IPS-NIHi7 (cell line): ENCODE measurements at regions not wholly inside any gene's neighbourhood (a gene's known extent, or its start where the extent isn't known, plus 50 kb on each side); places are given as distances from the start of the nearest gene placed in this dataset.

Experiments used
- DNase-seq: peaks from one replicate; pipeline ENCODE4 v3.0.0; 2012; ENCODE audit warnings: mixed read lengths; ENCODE audit errors: extremely low spot score

DNA sequence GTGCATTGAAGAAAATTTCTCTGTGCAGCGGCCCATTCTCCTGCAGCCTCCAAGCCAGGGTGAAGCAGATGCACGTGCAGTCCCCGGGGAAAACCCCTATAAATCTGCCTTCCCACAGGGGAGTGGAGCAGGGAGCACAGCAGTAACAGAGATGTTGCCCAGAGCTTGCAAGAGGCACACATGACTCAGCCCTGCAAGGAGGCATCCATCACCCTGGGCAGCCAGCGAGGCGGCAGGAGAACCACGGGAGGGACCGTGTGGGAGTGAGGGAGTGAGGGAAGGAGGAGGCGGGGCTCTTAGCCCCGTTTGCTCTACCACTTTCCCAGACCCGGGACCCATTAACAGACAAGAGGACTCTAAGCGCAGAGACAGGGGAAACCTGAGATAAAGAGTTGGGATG lies 96.2 kb upstream of the ARAP3 start:
- peak; percentile 68 for DNase-seq

DNA sequence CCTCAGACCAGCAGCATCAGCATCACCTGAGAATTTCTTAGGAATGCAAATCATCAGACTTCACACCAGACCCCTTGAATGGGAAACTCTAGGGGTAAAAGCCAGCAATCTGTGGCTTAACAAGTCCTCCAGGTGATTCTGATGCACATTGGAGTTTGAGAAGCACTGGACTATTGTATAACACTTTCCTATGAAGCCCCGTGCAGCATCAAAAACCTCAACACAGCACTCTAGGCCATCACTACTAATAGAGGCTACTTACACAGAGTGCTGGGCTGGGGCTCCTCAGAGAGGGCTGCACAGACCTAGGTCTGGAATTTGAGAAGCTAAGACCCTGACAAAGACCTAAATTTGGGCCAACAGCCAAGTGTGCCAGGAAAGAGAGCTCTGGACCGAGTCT lies 95.7 kb upstream of the ARAP3 start:
- no peak for DNase-seq

DNA sequence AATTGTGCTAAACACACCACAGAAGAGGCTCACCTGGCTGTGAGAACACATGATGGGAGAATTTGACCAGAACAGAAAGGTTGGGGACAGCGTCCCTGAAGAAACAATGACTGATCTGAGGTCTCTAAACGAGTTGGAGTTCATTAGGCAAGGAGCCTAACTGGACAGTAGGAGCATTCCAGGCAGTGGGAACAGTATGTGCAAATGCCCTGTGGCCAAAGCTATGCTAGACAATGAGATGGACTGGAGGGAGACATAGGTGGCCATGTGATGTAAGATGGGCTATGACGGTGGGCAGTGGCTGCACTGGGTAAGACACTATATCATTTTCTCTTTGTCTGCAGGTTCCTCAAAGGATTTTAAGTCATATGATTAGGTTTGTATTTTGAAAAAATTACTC lies 95.1 kb upstream of the ARAP3 start:
- no peak for DNase-seq

DNA sequence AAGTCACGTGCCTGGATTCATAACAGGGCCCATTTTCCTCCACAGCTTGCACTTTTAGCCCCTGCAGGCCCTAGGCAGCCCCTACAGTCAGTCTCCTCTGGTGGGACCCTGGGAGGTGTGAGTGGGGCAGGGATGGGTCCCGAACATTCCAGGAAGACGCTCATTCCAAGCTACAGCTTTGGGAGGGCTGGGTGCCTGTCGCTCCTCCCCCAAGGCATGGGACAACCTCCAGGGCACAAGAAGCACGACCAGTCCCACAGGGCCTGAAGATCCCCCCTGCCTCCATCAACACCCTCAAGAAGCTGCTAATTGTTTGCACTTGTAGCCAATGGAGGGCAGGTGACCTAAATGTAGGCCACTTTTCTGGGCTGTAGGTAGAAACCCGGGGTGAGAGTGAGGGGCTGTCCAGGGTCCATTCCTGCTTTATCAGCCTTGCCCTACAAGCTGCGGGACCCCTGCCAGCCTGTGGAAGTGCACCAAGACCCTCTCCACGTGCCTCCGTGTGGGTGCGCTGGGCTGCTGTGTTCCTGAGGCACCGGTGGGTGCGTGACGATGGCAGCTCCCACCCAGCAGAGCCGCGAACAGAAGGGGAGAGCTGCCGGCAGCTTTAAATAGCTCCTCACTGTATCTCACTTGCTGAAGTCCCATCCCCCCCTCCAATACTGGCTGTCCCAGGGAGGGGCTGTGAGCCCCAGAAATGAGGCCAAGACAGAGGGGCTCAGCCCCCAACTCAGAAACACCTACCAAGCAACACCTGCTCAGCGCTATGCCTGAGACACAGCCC lies 91.9 kb upstream of the ARAP3 start:
- DNase-seq = no peak

DNA sequence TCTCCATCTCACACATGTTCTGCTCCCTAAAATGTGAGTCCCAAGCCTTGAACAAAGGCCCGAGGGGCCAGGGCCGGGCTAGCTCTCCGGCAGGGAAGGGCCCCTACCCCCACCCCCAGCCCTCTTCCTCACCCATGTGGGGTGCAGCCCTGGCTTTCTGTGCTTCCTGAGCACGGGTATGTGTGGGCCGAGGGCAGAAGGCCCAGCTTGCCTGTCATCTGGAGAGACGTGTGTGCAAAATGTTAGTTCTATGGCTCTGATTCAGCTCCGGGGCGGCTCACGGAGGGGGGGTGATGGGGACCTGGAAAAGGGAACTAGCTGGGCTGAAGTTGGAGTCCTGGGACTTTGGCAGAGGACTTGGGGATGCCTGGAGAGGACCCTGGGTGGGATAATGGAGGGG lies 90.3 kb upstream of the ARAP3 start:
- DNase-seq = no peak

DNA sequence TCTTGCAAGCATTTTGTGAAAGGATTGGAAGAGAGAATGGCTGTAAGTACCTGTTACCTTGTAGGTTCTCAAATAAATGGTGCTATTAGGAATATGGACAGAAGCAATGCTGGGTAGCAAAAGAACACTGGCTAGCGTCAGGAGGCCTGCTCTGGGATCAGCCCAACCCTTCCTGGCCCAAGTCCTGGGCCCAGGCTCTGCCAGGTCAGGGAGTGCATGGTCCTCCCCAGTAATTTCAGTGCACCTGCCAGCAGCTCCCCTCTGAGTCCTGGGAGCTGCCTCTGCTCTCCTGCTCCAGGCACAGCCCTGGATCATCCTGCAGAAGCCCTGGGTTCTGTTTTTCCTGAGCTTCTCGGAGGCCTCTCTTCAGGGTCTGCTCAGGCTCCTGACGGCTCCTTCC lies 89.5 kb upstream of the ARAP3 start:
- no peak for DNase-seq

DNA sequence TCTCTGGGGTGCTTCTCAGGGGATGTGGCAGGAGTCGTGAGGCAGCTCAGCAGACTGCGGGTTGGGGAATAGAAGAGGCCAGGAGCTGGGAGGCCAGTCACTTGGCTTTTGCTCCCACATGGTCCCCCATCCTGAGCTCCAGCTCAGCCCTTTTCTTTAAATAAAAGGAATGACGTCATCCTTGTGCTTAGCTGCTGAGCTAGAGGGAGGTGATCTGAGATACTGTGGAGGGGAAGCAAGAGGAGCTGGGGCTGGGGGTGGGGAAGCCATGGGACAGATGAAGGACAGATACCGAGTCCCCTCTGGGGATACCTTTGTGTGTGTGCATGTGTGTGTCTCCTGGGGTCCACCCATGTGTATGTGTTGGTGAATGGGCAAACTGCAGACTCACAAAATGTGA lies 89.0 kb upstream of the ARAP3 start:
- DNase-seq = no peak

DNA sequence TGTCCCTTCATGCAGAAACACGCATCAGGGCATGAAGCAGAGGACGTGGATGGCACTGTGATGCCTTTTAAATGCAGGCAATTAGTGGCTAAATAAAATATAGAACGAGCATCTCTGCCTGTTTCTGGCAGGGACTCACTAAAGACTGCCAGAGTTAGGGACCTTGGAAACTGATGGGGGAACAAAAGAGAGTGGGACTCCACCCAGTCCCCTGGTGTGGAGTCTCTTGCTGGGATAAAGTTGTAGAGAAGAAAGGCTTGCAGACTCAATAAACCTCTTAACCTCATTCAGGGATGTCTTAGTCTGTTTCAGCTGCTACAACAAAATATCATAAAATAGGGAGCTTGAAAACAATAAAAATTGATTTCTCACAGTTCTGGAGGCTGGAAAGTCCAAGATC lies 87.6 kb upstream of the ARAP3 start:
- DNase-seq = no peak

DNA sequence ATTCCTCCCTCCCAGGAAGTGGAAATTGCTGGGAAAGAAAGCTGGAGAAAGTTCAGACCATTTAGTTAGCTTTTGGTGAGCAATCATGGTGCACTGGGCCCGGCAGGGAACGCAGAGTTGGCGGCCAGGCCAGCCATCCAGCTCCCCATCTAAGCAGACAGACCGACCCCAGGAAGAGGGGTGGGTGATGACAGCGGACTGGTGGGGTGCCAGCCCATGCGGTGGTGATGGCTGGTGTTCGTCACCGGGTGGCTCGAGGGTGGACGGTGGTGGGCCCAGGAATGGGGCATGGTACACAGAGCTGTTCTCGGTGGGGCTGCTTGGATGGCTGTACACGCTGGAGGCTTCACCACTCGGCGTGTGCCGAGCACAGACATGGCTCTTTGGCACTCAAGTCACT lies 85.6 kb upstream of the ARAP3 start:
- DNase-seq = no peak

DNA sequence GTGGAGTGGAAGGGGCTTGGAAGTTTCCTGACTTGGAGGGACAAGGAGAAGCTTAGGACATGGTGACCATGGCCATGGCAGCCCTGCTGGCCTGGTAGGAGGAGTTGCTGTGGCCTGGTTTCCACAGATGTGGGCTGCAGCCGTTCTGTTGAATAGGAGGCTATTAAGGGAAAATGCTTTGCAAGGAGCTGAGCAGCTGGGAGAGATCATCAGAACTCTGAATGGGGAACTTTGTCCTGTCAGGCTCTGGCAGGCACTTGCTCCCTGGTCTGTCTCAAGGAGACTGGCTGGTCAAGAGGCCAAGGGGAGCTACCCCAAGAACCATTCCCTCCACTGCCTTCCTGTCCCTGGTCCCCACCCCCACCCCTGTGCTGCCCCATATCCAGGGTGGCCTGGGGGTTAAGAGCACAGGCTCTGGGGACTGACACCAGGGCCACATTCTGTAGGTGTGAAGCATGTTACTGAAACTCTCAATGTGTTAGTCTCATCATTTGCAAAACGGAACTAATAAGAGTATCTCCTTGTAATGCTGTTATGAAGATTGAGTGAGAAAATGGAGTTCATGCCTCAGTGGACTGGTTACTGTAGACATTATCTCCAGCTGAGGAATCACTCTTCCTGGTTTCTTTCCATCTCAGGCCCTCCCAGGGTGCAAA lies 84.0 kb upstream of the ARAP3 start:
- no peak for DNase-seq

DNA sequence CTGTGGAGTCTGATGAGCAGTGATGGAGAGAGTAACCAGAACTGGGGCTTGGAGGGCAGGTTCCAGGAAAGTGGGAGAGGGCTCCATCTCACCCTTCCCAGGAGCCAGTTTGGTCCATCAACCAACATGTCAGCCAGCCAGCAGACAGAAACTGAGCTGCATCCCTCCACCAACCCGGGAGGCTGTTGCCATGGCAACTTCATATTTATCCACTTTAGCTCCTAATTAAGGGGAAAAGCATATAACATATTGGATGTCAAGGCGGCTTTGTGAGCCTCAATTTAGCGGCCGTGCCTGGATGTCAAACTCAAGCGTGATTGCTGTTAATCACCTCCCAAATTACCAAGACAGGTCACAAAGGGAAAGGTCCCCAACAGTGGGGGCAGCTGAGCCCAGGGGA lies 81.5 kb upstream of the ARAP3 start:
- no peak for DNase-seq

DNA sequence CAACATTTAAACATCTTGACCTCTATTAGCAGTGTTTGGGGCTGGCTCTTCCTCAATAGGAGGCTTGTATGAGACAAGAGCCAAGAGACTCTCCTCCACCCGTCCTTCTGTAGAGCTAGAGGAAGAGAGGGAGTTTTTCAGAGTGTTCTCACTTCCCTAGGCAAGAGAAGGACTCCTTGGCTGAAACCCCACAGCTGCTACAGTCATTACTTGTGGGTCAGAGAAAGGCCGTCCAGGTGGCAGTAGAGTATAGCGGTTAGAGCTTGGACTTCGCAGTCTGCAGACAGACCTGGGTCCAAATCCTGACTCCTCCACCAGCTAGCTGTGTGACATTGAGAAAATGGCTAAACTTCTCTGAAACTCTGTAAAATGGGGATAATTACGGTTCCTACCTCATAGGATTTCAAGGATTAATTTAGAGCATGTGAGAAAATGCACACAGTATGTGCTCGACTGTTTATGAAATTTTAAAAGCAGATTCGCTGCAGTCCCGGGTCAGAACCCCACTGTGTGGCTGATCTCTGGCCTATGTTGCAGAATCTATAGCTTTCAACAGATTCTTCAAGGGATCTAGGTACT lies 80.8 kb upstream of the ARAP3 start:
- DNase-seq = no peak

DNA sequence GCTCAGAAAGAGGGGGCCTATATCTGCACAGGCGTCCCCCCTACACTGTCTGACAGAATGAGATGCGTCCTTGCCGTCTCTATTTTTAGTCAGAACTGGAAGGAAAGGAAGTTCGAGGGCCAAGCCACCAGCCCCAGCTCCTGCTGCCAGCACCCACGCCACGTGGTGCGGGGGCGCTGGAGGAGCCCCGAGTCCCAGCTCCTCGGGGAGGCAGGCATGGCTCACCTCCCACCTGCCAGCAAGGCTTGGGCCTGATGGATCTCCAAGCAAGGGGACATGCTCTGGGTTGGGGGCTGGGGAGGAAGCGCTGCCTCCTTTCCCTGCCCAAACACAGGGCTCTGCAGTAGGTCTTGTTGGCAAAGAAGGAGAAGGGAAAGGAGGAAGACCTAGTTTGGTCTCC lies 80.3 kb upstream of the ARAP3 start:
- DNase-seq = no peak

DNA sequence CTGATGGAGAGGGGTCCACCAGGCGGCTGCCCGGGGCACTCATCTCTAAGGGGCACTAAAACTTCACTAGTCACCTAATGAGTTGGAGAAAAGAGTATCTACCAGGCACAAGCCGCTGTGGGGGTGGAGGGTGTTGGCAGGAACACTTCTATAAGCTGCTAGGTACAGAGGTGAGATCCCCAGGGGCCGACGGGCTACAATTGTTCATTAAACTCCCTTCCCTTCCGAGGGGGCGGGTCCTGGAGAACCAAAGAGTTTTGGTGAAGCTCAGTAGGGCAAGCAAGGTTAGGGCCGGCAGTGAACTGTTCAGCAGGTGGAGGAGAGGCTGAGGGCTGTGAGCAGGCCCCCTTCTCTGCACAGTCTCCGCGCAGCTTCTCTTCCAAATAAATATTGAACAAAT lies 78.7 kb upstream of the ARAP3 start:
- DNase-seq = no peak

DNA sequence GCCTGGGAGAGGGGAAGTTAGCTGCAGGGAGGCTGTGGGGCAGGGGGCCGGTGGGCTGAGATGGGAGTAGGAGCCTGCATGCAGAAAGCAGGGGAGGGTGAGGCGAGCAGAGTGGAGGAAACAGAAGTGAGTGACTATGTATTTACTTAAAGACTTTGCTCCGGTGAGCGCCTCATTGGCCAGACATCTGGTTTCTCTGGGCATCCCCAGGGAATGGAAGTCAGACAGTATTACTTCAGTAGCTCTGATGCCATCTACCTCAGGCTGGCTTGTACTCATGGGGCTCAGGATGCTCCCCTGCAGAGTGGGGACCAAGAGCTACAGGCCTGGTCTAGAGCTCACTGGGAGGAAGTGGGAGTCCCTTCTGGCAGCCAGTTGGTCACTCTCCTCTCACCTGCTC lies 78.2 kb upstream of the ARAP3 start:
- no peak for DNase-seq

DNA sequence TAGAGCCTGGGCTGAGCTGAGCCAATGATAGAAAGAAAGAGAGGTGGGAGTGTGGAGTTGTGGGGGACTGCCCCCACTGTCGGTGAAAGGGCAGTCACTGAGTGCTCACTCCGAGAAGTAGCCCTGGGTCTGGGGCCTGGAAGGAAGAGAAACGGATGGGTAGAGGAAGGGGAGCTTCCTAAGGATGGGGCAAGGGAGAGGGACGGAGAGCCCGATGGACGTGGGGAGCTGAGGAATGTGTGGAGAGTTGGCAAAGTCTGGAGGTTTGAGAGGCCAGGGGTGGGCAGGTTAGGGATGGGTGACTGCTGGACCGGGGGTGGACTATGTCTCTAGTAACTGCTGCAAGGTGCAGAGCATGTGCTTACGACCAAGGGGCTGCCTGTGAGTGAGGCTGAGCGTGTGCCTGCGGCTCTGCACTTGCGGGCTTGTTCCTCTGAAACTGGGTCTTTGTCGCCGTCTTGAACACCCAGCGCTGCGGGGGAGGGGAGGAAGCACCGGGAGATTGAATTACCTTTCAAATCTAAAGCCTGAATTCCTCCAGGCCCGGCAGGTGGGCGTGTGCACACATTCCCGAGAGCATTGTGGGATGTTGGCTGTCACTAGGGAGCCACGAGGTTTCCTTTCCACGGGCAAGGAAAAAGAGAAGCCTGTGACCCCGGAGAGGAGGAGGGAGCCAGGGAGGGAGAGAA lies 76.4 kb upstream of the ARAP3 start:
- peak; percentile 54 for DNase-seq

DNA sequence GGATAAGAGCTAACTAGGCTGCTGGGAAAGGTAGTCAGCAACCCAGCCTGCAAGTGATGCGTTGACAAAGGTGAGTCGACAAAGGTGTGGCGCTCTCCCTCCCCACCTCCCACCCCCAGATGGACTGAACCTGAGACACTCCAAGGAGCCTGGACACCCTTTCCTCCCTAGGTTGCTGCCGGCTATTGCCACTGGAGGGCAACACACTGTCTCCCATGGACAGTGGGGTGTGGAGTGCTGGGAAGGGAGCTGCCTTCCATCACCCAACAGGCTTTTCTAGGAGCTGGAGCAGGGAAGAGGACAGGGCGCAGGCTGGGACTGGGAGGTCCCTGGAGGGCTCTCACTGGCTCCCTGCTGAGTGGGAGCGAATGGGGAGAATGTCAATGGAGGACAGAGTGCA lies 75.4 kb upstream of the ARAP3 start:
- DNase-seq = peak; percentile 82

DNA sequence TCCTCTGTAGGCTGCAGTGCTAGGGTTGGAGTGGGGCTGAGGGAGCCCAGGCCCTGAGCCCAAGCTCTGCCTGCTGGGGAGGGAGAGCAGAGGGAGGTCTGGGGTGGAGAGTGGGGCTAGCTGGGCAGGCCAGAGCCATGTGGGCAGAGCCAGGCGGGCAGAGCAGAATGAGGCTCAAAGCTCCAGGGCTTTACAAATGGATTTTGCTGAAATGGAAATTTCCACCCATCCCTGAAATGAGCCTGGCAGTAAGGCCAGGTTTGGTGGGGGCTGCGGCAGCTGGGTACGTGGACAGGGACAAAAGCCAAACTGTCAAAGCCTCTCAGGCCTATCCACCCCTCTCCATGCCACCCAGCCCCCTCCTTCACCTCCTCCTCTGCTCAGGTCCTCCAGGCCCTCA lies 74.2 kb upstream of the ARAP3 start:
- DNase-seq = no peak

DNA sequence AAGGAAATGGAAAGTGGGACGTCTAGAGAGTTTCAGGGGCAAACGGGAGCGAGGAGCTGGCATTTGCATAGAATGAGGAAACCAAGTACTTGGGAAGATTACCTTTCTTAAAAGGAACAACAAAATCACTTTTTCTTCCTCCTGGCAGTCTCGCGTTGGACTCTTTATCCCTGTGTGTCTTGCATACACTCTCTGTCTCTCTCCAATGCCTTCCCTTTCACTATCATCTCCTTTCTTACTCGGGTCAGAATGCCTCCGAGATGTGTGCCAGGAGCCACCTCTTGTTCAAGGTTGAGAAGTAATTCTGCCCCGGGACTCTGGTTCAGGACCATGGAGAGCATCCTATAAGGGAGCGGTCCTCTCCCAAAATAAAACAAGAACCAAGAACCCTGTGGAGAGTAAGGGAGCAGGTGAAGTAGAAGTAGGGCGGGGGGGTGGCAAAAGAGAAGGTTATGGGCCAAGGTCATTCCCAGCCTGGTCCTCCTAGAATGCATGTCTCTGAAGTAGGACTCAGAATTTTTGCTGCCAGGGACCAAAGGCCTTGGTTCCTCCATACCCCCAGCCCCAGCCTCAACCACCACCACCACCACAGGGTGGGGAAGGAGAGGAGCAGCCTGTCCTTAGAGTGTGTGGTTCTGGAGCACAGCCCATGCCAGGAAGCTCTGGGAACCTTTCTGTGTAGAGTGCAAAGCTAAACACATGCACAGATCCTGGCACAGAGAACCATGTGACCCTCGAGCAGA lies 72.1 kb upstream of the ARAP3 start:
- DNase-seq = peak; percentile 84

DNA sequence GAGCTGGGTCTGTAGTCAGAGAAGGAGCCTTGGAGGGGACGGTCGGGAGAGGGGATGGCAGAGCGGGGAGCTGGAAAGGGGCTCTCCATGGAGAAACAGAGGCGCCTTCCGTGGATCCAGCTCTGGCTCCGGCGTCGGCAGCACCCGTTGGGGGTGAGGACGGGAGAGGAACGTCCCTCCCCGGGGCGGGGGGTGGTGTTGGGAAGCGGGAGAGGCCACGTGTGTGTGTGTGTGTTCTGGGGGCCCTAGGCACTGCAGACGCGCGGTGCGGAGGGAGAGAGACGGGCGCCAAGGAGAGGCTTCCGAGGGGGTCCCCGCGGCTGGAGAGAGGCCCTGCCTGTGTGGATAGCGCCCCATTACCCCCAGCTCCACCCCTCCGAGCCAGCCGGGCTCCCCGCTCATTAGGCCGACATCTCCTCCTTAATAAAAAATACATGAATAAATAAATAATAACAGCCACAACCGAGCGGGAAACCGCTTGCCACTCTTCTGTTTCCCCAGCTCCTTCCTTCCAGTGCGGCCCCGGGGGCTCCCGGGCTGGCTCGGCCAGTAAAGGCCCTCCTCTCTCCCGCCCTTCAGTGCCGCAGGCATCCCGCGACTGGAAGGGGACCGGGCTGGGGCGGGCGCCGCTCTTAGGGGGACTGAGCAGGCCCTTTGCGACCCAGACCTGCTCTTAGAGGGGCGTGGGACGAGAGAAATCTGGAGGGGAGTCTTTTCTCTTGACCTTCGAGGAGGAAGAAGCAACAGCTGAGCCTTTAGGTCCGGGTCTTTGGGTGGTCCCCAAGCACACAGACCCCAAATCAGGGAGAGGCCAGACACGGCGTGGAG lies 71.3 kb upstream of the ARAP3 start:
- no peak for DNase-seq
